ENCODE measurements at regions not wholly inside any gene's neighbourhood (a gene's known extent, or its start where the extent isn't known, plus 50 kb on each side); places are given as distances from the start of the nearest gene placed in this dataset.
"Not testable (repeated sequence)": the region's sequence is repeated elsewhere in the genome, so short reads cannot be mapped to it uniquely, and the experiment has no call there.

DNA sequence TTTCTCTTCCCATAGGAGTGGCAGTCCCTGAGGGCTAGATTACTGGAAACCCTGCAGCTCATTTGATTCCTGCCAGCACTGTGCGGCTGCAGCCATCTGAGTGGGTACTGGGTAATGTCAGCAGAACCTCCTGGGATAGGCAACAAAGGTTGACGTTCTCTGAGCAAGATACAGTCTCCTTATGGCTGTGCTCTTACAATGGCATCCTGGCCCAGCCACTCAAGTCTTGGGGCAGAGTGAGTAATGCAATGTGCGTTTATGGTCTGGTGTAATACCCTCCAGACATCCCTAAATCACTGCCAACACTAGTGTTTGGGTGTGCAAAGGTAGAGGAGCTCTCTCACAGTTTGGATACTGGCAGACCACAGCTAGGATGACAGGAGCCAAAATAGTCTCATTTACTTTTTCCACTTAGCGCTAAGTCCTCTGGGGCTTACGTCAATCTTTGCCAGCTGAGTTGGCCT is 775.8 kb downstream of the ZNF385D start:
- H3K4me1 ChIP-seq = peaks cover 0 to 4% (median 0%) of the 10 kb centered on the region in 4 donors
- H3K4me3 ChIP-seq = no peak overlapping the region
- no peak for DNase-seq (ENCODE audit: low spot score in 2 of 2)
- WGBS, 2 donors = 60 to 63% methylated on average over 5 of the region's 5 CpGs
- no peaks in the 10 kb centered on the region for H3K36me3 ChIP-seq
- H3K27me3 ChIP-seq = no peaks in the 10 kb centered on the region
- H3K9me3 ChIP-seq = no peaks in the 10 kb centered on the region
- TF ChIP-seq, protein P1, sequence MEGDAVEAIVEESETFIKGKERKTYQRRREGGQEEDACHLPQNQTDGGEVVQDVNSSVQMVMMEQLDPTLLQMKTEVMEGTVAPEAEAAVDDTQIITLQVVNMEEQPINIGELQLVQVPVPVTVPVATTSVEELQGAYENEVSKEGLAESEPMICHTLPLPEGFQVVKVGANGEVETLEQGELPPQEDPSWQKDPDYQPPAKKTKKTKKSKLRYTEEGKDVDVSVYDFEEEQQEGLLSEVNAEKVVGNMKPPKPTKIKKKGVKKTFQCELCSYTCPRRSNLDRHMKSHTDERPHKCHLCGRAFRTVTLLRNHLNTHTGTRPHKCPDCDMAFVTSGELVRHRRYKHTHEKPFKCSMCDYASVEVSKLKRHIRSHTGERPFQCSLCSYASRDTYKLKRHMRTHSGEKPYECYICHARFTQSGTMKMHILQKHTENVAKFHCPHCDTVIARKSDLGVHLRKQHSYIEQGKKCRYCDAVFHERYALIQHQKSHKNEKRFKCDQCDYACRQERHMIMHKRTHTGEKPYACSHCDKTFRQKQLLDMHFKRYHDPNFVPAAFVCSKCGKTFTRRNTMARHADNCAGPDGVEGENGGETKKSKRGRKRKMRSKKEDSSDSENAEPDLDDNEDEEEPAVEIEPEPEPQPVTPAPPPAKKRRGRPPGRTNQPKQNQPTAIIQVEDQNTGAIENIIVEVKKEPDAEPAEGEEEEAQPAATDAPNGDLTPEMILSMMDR (IDR thresholded peaks at IDR 0.05) = no peak
- TF ChIP-seq POLR2A (IDR thresholded peaks at IDR 0.05) = no peak
- TF ChIP-seq EP300 (IDR thresholded peaks at IDR 0.05) = no peak
- no peak overlapping the region for H3K27ac ChIP-seq

GRCh38 chr3:20974396-20974795 is 776.6 kb downstream of the ZNF385D start:
- H3K27me3 ChIP-seq = no peaks in the 10 kb centered on the region
- no peak overlapping the region for H3K4me3 ChIP-seq
- 86 to 97% methylated on average over 3 of the region's 3 CpGs for WGBS, 2 donors
- H3K4me1 ChIP-seq = peaks cover 0 to 4% (median 0%) of the 10 kb centered on the region in 4 donors
- H3K9me3 ChIP-seq = no peaks in the 10 kb centered on the region
- no peak for DNase-seq (ENCODE audit: low spot score in 2 of 2)
- no peaks in the 10 kb centered on the region for H3K36me3 ChIP-seq
- TF ChIP-seq EP300 (IDR thresholded peaks at IDR 0.05) = no peak
- no peak for TF ChIP-seq POLR2A (IDR thresholded peaks at IDR 0.05)
- TF ChIP-seq, protein P1 (IDR thresholded peaks at IDR 0.05) = no peak
- H3K27ac ChIP-seq = no peak overlapping the region

- H3K27me3 ChIP-seq; H3K27ac ChIP-seq; H3K4me1 ChIP-seq; H3K4me3 ChIP-seq; H3K9me3 ChIP-seq; DNase-seq (ENCODE audit: low spot score in 2 of 2); H3K36me3 ChIP-seq: not testable (repeated sequence)
- 54 to 68% methylated on average over 7 of the region's 7 CpGs for WGBS, 2 donors
Observed at GRCh38 chr3:20970807-20971206, 780.2 kb downstream of the ZNF385D start.

GRCh38 chr3:20967485-20967884 is 781.5 kb upstream of the SGO1 start:
- 96 to 98% methylated on average over 3 of the region's 3 CpGs for WGBS, 2 donors
- H3K4me3 ChIP-seq; H3K9me3 ChIP-seq; H3K27me3 ChIP-seq; H3K36me3 ChIP-seq; DNase-seq (ENCODE audit: low spot score in 2 of 2); H3K27ac ChIP-seq; H3K4me1 ChIP-seq: not testable (repeated sequence)

- H3K9me3 ChIP-seq = no peaks in the 10 kb centered on the region
- WGBS, 2 donors = 62 to 65% methylated on average over 1 of the region's 1 CpG
- TF ChIP-seq EP300 (IDR thresholded peaks at IDR 0.05) = no peak
- TF ChIP-seq POLR2A (IDR thresholded peaks at IDR 0.05) = no peak
- TF ChIP-seq, protein P1 (IDR thresholded peaks at IDR 0.05) = no peak
- DNase-seq (ENCODE audit: low spot score in 2 of 2) = no peak
- no peak overlapping the region for H3K4me3 ChIP-seq
- no peak overlapping the region for H3K27ac ChIP-seq
- H3K36me3 ChIP-seq = no peaks in the 10 kb centered on the region
- no peaks in the 10 kb centered on the region for H3K4me1 ChIP-seq
- no peaks in the 10 kb centered on the region for H3K27me3 ChIP-seq
Observed at GRCh38 chr3:20958161-20958560, 772.2 kb upstream of the SGO1 start.

DNA sequence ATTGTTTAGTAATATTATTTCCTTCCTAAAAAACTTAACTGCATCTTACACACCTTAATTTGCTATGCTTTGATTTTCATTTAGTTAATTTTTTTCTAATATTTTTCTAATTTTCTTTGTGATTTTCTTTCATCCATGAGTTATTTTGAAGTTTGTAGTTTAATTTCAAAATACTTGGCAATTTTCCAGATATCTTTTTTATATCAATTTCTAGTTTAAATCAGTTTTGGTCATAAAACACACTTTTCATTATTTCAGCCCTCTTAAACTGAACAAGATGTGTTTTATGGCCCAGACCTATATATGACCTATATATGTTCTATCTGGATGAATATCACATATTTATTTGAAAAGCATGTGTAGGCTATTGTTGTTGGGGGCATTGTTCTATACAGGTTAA is 759.9 kb upstream of the SGO1 start:
- peaks cover 0 to 7% (median 0%) of the 10 kb centered on the region in 4 donors for H3K9me3 ChIP-seq
- no peaks in the 10 kb centered on the region for H3K4me1 ChIP-seq
- no peak overlapping the region for H3K27ac ChIP-seq
- no peak overlapping the region for H3K4me3 ChIP-seq
- TF ChIP-seq, protein P1 (IDR thresholded peaks at IDR 0.05) = no peak
- TF ChIP-seq EP300 (IDR thresholded peaks at IDR 0.05) = no peak
- TF ChIP-seq POLR2A (IDR thresholded peaks at IDR 0.05) = no peak
- DNase-seq (ENCODE audit: low spot score in 2 of 2) = no peak
- no peaks in the 10 kb centered on the region for H3K27me3 ChIP-seq
- no peaks in the 10 kb centered on the region for H3K36me3 ChIP-seq

Measured in tibial nerve (tissue), 4 donors.